ENCODE measurements at regions not wholly inside any gene's neighbourhood (a gene's known extent, or its start where the extent isn't known, plus 50 kb on each side); places are given as distances from the start of the nearest gene placed in this dataset.

DNA sequence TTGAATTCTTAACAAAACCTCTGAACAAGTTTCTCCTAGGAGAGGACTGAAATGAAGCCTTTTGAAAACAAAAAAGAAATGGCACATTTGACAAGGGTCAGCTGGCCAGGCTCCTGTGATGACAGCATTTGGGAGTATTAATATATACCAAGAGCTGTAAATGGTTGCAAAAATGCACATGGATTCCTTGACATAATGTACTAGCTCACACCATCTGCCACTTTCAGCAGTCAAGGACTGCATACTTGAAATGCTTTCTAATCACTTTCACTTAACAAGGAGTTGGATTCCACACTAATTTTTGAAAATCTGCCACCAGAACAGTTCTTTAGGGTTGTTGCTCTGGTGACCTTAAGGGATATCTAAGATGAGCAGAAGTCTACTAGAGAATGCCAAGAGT is 236.7 kb upstream of the TOX3 start:
- TF ChIP-seq, protein P1, sequence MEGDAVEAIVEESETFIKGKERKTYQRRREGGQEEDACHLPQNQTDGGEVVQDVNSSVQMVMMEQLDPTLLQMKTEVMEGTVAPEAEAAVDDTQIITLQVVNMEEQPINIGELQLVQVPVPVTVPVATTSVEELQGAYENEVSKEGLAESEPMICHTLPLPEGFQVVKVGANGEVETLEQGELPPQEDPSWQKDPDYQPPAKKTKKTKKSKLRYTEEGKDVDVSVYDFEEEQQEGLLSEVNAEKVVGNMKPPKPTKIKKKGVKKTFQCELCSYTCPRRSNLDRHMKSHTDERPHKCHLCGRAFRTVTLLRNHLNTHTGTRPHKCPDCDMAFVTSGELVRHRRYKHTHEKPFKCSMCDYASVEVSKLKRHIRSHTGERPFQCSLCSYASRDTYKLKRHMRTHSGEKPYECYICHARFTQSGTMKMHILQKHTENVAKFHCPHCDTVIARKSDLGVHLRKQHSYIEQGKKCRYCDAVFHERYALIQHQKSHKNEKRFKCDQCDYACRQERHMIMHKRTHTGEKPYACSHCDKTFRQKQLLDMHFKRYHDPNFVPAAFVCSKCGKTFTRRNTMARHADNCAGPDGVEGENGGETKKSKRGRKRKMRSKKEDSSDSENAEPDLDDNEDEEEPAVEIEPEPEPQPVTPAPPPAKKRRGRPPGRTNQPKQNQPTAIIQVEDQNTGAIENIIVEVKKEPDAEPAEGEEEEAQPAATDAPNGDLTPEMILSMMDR (conservative IDR thresholded peaks at IDR 0.05; ENCODE audit: low read depth, low read length), result no peak
- TF ChIP-seq EZH2 (IDR thresholded peaks at IDR 0.05; ENCODE audit: low read length, unreplicated experiment), result no peak
- TF ChIP-seq EZH2phosphoT487 (IDR thresholded peaks at IDR 0.05; ENCODE audit: borderline replicate concordance, low read length), result no peak
- ChIA-PET CTCF (no interaction called here), POLR2A (ENCODE audit: unreplicated experiment) (no interaction called here)
- Histone ChIP-seq H3K4me3 (ENCODE audit: low read length) (no peak overlapping the region), H3K4me1 (ENCODE audit: insufficient read depth, low read length) (no peaks in the 10 kb centered on the region), H3K9me2 (replicated peaks; ENCODE audit: low read length) (no peaks in the 10 kb centered on the region), H3K27ac (ENCODE audit: low read length) (no peak overlapping the region), H3F3A (ENCODE audit: low read length, unreplicated experiment) (no peaks in the 10 kb centered on the region), H3K36me3 (ENCODE audit: low read depth, low read length) (no peaks in the 10 kb centered on the region), H4K20me1 (ENCODE audit: low read length) (no peaks in the 10 kb centered on the region), H3K4me2 (ENCODE audit: low read length) (no peak overlapping the region), H3K79me2 (ENCODE audit: low read length) (no peaks in the 10 kb centered on the region), H2AFZ (ENCODE audit: low read length) (no peak overlapping the region), H3K9ac (ENCODE audit: low read length) (no peak overlapping the region), H3K27me3 (ENCODE audit: low read length) (no peaks in the 10 kb centered on the region), H3K9me3 (ENCODE audit: low read length) (no peaks in the 10 kb centered on the region)
- intact Hi-C loops (cut with micrococcal nuclease), result no loop called here
- no peak for DNase-seq
- BruUV-seq (replicated peaks), result no TSS peak
- ATAC-seq, result no peak

DNA sequence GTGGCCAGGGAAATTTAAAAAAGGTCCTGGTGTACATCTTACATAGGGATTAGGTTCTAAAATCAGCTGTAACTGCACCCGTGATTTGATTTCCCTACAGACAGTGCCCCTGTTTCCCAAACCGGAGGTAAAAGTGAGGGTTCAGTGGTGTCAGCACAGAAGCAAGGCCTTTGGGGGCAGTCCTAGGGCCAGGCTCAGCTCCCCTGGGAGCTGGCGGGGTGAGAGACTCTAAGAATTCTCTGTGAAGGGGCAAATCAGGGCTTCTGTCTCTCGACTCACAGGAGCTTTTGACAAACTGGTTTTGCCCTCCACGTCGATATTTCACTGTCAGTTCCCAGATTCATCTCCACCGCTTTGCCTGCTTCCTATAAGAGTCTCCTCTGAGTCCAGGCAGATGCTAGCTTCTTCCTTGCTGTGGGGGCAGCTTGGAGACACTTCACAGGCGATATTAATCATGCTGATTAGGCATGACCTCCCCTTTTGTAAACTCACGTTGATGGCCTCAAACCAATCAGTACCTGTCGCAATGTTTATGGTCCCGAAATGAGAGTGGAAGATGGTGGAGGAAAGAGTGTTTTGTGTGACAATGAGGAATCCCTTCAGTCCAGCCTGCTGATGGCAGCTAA is 234.2 kb upstream of the TOX3 start:
- Histone ChIP-seq H2AFZ (ENCODE audit: low read length) (no peak overlapping the region), H3K36me3 (ENCODE audit: low read depth, low read length) (no peaks in the 10 kb centered on the region), H3K9ac (ENCODE audit: low read length) (no peak overlapping the region), H3K79me2 (ENCODE audit: low read length) (no peaks in the 10 kb centered on the region), H3K27me3 (ENCODE audit: low read length) (no peaks in the 10 kb centered on the region), H3F3A (ENCODE audit: low read length, unreplicated experiment) (no peaks in the 10 kb centered on the region), H3K9me3 (ENCODE audit: low read length) (no peaks in the 10 kb centered on the region), H4K20me1 (ENCODE audit: low read length) (no peaks in the 10 kb centered on the region), H3K4me2 (ENCODE audit: low read length) (no peak overlapping the region), H3K27ac (ENCODE audit: low read length) (no peak overlapping the region), H3K4me3 (ENCODE audit: low read length) (no peak overlapping the region), H3K4me1 (ENCODE audit: insufficient read depth, low read length) (no peaks in the 10 kb centered on the region), H3K9me2 (replicated peaks; ENCODE audit: low read length) (no peaks in the 10 kb centered on the region)
- POLR2A ChIA-PET (ENCODE audit: unreplicated experiment), result no interaction called here
- no TSS peak for BruUV-seq (replicated peaks)
- DNase-seq (no peak), ATAC-seq (no peak)
- CTCF ChIA-PET, result no interaction called here
- intact Hi-C loops (cut with micrococcal nuclease), result no loop called here
- TF ChIP-seq EZH2phosphoT487 (IDR thresholded peaks at IDR 0.05; ENCODE audit: borderline replicate concordance, low read length), result no peak
- no peak for TF ChIP-seq EZH2 (IDR thresholded peaks at IDR 0.05; ENCODE audit: low read length, unreplicated experiment)
- TF ChIP-seq, protein P1 (conservative IDR thresholded peaks at IDR 0.05; ENCODE audit: low read depth, low read length), result no peak

DNA sequence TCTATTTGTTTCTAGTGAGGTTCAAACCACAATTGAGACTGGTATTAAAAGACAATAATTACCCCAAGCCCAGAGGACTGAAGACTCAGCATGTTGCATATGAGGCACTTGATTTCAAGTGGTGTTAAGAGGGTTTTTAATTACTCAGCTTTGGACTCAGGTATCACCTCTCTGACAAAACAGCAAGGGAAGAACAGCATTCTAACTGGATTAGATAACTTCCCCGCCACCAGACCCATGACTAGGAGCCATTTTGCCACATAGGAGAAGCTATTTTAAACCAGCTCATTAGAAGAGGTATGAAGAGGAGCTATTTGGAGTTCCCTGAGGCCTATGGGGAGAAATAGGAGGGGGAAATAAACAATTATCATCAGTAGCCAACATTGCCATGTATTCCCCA is 226.1 kb upstream of the TOX3 start:
- Histone ChIP-seq H3K27ac (ENCODE audit: low read length) (no peak overlapping the region), H3K9me2 (replicated peaks; ENCODE audit: low read length) (no peaks in the 10 kb centered on the region), H3K36me3 (ENCODE audit: low read depth, low read length) (no peaks in the 10 kb centered on the region), H2AFZ (ENCODE audit: low read length) (no peak overlapping the region), H3K4me1 (ENCODE audit: insufficient read depth, low read length) (no peaks in the 10 kb centered on the region), H3K27me3 (ENCODE audit: low read length) (no peaks in the 10 kb centered on the region), H3K79me2 (ENCODE audit: low read length) (no peaks in the 10 kb centered on the region), H4K20me1 (ENCODE audit: low read length) (no peaks in the 10 kb centered on the region), H3K9me3 (ENCODE audit: low read length) (no peaks in the 10 kb centered on the region), H3F3A (ENCODE audit: low read length, unreplicated experiment) (no peaks in the 10 kb centered on the region), H3K4me3 (ENCODE audit: low read length) (no peak overlapping the region), H3K4me2 (ENCODE audit: low read length) (no peak overlapping the region), H3K9ac (ENCODE audit: low read length) (no peak overlapping the region)
- CTCF ChIA-PET, result no interaction called here
- intact Hi-C loops (cut with micrococcal nuclease), result no loop called here
- TF ChIP-seq EZH2 (IDR thresholded peaks at IDR 0.05; ENCODE audit: low read length, unreplicated experiment) (no peak), EZH2phosphoT487 (IDR thresholded peaks at IDR 0.05; ENCODE audit: borderline replicate concordance, low read length) (no peak)
- TF ChIP-seq, protein P1 (conservative IDR thresholded peaks at IDR 0.05; ENCODE audit: low read depth, low read length), result no peak
- no TSS peak for BruUV-seq (replicated peaks)
- no peak for DNase-seq
- ATAC-seq, result no peak
- POLR2A ChIA-PET (ENCODE audit: unreplicated experiment), result no interaction called here

Measured in PC-3 (cell line).